ENCODE measurements at regions not wholly inside any gene's neighbourhood (a gene's known extent, or its start where the extent isn't known, plus 50 kb on each side); places are given as distances from the start of the nearest gene placed in this dataset.

GRCh38 chr10:118470470-118470869 lies 125.0 kb downstream of the PRLHR start:
- no peak overlapping the region for H3K4me2 ChIP-seq
- ChIA-PET CTCF (interaction anchor here (1.1 kb wide), 1 partner anchor 44 kb away, joined by 3 read pairs; no protein-coding TSS in a partner anchor), POLR2A (no interaction called here)
- H3K27ac ChIP-seq: no peak overlapping the region
- DNase-seq (ENCODE audit: low read depth in 1 of 2, low spot score in 1 of 2) (no peak), FAIRE-seq (no peak), ATAC-seq (no peak)
- no peaks in the 10 kb centered on the region; the same call in 2 of the 3 replicates for H3K9me3 ChIP-seq
- WGBS (ENCODE audit: missing lambda C conversion rate): 4% methylated on average over 1 of the region's 1 CpG
- no peaks in the 10 kb centered on the region for H3K4me1 ChIP-seq
- no peak overlapping the region for H3K4me3 ChIP-seq
- TF ChIP-seq FOXS1 (CRISPR knock-in tag; IDR thresholded peaks at IDR 0.05) (no peak), NPAS2 (CRISPR knock-in tag; IDR thresholded peaks at IDR 0.05; ENCODE audit: borderline replicate concordance) (no peak), EP300 (IDR thresholded peaks at IDR 0.05) (no peak), GATA3 (IDR thresholded peaks at IDR 0.05; ENCODE audit: borderline replicate concordance) (no peak), ZNF302 (CRISPR knock-in tag; IDR thresholded peaks at IDR 0.05) (no peak), HOXB5 (CRISPR knock-in tag; IDR thresholded peaks at IDR 0.05) (no peak), BCL3 (IDR thresholded peaks at IDR 0.05) (no peak), TFCP2L1 (CRISPR knock-in tag; IDR thresholded peaks at IDR 0.05) (no peak), ZFP36 (IDR thresholded peaks at IDR 0.05; ENCODE audit: borderline replicate concordance, partially characterized antibody) (no peak), JUN (IDR thresholded peaks at IDR 0.05) (no peak), SMC3 (IDR thresholded peaks at IDR 0.05) (no peak)
- TF ChIP-seq, protein P1, sequence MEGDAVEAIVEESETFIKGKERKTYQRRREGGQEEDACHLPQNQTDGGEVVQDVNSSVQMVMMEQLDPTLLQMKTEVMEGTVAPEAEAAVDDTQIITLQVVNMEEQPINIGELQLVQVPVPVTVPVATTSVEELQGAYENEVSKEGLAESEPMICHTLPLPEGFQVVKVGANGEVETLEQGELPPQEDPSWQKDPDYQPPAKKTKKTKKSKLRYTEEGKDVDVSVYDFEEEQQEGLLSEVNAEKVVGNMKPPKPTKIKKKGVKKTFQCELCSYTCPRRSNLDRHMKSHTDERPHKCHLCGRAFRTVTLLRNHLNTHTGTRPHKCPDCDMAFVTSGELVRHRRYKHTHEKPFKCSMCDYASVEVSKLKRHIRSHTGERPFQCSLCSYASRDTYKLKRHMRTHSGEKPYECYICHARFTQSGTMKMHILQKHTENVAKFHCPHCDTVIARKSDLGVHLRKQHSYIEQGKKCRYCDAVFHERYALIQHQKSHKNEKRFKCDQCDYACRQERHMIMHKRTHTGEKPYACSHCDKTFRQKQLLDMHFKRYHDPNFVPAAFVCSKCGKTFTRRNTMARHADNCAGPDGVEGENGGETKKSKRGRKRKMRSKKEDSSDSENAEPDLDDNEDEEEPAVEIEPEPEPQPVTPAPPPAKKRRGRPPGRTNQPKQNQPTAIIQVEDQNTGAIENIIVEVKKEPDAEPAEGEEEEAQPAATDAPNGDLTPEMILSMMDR (IDR thresholded peaks at IDR 0.05): no peak

DNA sequence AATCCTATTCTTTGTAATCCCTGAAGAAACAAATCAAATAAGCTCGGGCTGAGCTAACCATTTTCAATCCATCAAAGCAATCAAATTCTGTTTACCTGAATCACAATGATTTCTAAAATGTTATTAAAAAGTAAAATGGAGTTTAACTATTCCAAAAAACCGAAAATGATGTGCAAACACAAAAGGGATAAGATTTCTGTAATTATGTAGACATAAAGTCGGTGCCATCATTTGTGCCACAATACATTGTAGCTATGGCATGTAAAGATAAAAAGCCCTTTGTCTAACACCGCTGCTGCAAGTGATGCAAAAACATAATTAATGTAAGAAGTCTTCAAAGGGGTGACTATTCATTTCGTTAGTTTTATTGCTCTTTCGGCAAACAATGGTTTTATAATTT lies 125.1 kb upstream of the FAM204A start:
- no peak overlapping the region for H3K4me2 ChIP-seq
- H3K27ac ChIP-seq: no peak overlapping the region
- CTCF ChIA-PET: no interaction called here
- 10% methylated on average over 6 of the region's 6 CpGs for WGBS (ENCODE audit: missing lambda C conversion rate)
- DNase-seq (ENCODE audit: low read depth in 1 of 2, low spot score in 1 of 2) (no peak), FAIRE-seq (no peak), ATAC-seq (no peak)
- H3K9me3 ChIP-seq: no peaks in the 10 kb centered on the region; the same call in 2 of the 3 replicates
- POLR2A ChIA-PET: no interaction called here
- no peaks in the 10 kb centered on the region for H3K4me1 ChIP-seq
- TF ChIP-seq POLR2A (IDR thresholded peaks at IDR 0.05; ENCODE audit: low read length) (no peak), TFCP2L1 (CRISPR knock-in tag; IDR thresholded peaks at IDR 0.05) (no peak), RCOR1 (IDR thresholded peaks at IDR 0.05; ENCODE audit: low read depth, low read length) (no peak)
- TF ChIP-seq, protein P2, sequence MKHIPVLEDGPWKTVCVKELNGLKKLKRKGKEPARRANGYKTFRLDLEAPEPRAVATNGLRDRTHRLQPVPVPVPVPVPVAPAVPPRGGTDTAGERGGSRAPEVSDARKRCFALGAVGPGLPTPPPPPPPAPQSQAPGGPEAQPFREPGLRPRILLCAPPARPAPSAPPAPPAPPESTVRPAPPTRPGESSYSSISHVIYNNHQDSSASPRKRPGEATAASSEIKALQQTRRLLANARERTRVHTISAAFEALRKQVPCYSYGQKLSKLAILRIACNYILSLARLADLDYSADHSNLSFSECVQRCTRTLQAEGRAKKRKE (CRISPR knock-in tag; IDR thresholded peaks at IDR 0.05; ENCODE audit: low read depth): no peak
- no peak overlapping the region for H3K4me3 ChIP-seq

DNA sequence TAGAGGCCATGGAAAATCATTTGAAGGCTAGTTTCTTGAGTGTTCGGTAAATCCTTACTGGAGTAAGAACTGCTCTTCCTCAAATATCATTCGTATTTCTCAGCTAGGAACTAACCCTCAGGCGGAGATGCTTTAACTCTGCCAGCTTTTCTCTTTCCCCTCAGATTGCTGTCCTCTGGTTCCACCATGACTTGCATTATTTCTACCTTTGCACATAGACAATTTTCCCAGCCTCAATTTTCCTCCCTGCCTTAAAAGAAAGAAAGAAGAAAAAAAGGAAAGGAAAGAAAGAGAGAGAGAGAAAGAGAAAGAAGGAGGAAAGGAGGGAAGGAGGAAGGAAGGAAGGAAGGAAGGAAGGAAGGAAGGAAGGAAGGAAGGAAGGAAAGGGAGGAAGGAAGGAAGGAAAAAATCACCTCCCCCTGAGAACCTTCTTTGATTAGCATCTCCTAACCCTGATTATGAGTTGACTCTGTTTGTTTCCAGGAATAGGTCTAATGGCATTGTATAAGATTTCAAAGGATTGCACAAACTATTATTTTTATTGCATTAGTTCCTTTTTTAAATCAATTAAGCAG lies 123.3 kb upstream of the FAM204A start:
- DNase-seq (ENCODE audit: low read depth in 1 of 2, low spot score in 1 of 2) (no peak), FAIRE-seq (no peak), ATAC-seq (no peak)
- Histone ChIP-seq H3K4me2 (no peak overlapping the region), H3K27ac (no peak overlapping the region), H3K9me3 (no peaks in the 10 kb centered on the region), H3K4me1 (no peaks in the 10 kb centered on the region), H3K4me3 (no peak overlapping the region)
- ChIA-PET POLR2A (no interaction called here), CTCF (interaction anchor here (0.9 kb wide), 1 partner anchor 969 kb away, joined by 4 read pairs; no protein-coding TSS in a partner anchor)
- TF ChIP-seq NFE2L2 (conservative IDR thresholded peaks at IDR 0.05; ENCODE audit: low read length): peak; percentile 87
- peak; percentile 13 for TF ChIP-seq MAFK (IDR thresholded peaks at IDR 0.05; ENCODE audit: partially characterized antibody)
- TF ChIP-seq HOXB5 (CRISPR knock-in tag; IDR thresholded peaks at IDR 0.05): no peak
- 25% methylated on average over 3 of the region's 3 CpGs for WGBS (ENCODE audit: missing lambda C conversion rate)

- Histone ChIP-seq H3K4me2 (no peak overlapping the region), H3K27ac (no peak overlapping the region), H3K4me3 (no peak overlapping the region), H3K4me1 (no peaks in the 10 kb centered on the region), H3K9me3 (no peaks in the 10 kb centered on the region)
- FAIRE-seq: no peak
- TF ChIP-seq EHF (CRISPR knock-in tag; IDR thresholded peaks at IDR 0.05): no peak
- TF ChIP-seq RNF2 (IDR thresholded peaks at IDR 0.05; ENCODE audit: borderline replicate concordance, low read depth): no peak
- no peak for TF ChIP-seq RCOR1 (IDR thresholded peaks at IDR 0.05; ENCODE audit: low read depth, low read length)
- TF ChIP-seq RARB (CRISPR knock-in tag; IDR thresholded peaks at IDR 0.05): no peak
- no peak for TF ChIP-seq HOXA7 (CRISPR knock-in tag; IDR thresholded peaks at IDR 0.05)
- TF ChIP-seq HDAC2 (IDR thresholded peaks at IDR 0.05): no peak
- TF ChIP-seq NR3C1 (IDR thresholded peaks at IDR 0.05): no peak
- no peak for TF ChIP-seq ZFP36 (IDR thresholded peaks at IDR 0.05; ENCODE audit: borderline replicate concordance, partially characterized antibody)
- TF ChIP-seq NFE2L2 (conservative IDR thresholded peaks at IDR 0.05; ENCODE audit: low read length): no peak
- TF ChIP-seq CBX2 (IDR thresholded peaks at IDR 0.05; ENCODE audit: borderline replicate concordance, low read depth): no peak
- TF ChIP-seq KDM5A (IDR thresholded peaks at IDR 0.05): no peak
- TF ChIP-seq JUN (IDR thresholded peaks at IDR 0.05): no peak
- TF ChIP-seq SMC3 (IDR thresholded peaks at IDR 0.05): no peak
- no peak for TF ChIP-seq BHLHE40 (IDR thresholded peaks at IDR 0.05; ENCODE audit: low read depth, low read length)
- WGBS (ENCODE audit: missing lambda C conversion rate): 0% methylated on average over 1 of the region's 1 CpG
- DNase-seq (ENCODE audit: low read depth in 1 of 2, low spot score in 1 of 2): no peak
- no peak for ATAC-seq
- ChIA-PET POLR2A (no interaction called here), CTCF (interaction anchor here (0.9 to 1.1 kb wide), 2 partner anchors 126 to 967 kb away, joined by 3 to 4 read pairs; no protein-coding TSS in a partner anchor)
Observed at GRCh38 chr10:118463740-118464139, 121.6 kb upstream of the FAM204A start.

Measured in A549 (cell line).